ENCODE measurements at regions not wholly inside any gene's neighbourhood (a gene's known extent, or its start where the extent isn't known, plus 50 kb on each side); places are given as distances from the start of the nearest gene placed in this dataset.

GRCh38 chr13:50644081-50644871, 199.2 kb downstream of the DLEU7 start:
- H3K4me3 ChIP-seq (ENCODE audit: low read depth, low read length) = no peak overlapping the region
- TF ChIP-seq, protein P1, sequence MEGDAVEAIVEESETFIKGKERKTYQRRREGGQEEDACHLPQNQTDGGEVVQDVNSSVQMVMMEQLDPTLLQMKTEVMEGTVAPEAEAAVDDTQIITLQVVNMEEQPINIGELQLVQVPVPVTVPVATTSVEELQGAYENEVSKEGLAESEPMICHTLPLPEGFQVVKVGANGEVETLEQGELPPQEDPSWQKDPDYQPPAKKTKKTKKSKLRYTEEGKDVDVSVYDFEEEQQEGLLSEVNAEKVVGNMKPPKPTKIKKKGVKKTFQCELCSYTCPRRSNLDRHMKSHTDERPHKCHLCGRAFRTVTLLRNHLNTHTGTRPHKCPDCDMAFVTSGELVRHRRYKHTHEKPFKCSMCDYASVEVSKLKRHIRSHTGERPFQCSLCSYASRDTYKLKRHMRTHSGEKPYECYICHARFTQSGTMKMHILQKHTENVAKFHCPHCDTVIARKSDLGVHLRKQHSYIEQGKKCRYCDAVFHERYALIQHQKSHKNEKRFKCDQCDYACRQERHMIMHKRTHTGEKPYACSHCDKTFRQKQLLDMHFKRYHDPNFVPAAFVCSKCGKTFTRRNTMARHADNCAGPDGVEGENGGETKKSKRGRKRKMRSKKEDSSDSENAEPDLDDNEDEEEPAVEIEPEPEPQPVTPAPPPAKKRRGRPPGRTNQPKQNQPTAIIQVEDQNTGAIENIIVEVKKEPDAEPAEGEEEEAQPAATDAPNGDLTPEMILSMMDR (IDR thresholded peaks at IDR 0.05; ENCODE audit: borderline replicate concordance, insufficient read depth, low read depth, low read length) = no peak

DNA sequence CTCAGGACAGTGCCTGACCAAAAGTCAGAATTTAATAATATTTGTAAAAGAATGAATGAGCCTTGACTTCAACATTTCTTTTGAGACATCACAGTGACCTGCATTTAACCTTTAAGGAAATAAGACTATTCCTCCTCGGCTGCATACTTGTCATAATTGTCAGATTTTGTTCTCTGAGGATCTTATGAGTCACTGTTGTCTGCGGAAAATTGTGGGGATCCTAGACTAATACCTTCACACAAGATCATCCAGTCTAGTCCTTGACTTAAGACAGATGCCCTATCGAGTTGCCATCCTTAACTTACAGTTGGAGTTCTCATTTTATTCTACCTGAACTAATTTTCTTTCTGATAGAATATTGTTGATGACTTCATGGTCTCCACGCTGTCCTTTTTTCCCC, 198.4 kb downstream of the DLEU7 start:
- H3K4me3 ChIP-seq (ENCODE audit: low read depth, low read length) = no peak overlapping the region
- TF ChIP-seq, protein P1 (IDR thresholded peaks at IDR 0.05; ENCODE audit: borderline replicate concordance, insufficient read depth, low read depth, low read length) = no peak

GRCh38 chr13:50646070-50646469, 197.4 kb downstream of the DLEU7 start:
- TF ChIP-seq, protein P1 (IDR thresholded peaks at IDR 0.05; ENCODE audit: borderline replicate concordance, insufficient read depth, low read depth, low read length) = no peak
- no peak overlapping the region for H3K4me3 ChIP-seq (ENCODE audit: low read depth, low read length)

DNA sequence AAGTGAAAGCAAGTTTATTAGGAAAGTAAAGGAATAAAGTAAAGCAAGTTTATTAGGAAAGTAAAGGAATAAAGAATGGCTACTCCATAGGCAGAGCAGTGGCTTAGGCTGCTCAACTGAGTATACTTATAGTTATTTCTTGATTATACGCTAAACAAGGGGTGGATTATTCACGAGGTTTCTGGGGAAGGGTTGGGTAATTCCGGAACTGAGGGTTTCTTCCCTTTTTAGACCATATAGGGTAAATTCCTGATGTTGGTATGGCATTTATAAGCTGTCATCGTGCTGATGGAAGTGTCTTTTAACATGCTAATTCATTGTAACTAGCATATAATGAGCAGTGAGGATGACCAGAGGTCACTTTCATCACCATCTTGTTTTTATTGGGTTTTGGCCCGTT, 194.3 kb downstream of the DLEU7 start:
- TF ChIP-seq, protein P1 (IDR thresholded peaks at IDR 0.05; ENCODE audit: borderline replicate concordance, insufficient read depth, low read depth, low read length) = no peak
- no peak overlapping the region for H3K4me3 ChIP-seq (ENCODE audit: low read depth, low read length)

- no peak overlapping the region for H3K4me3 ChIP-seq (ENCODE audit: low read depth, low read length)
- TF ChIP-seq, protein P1 (IDR thresholded peaks at IDR 0.05; ENCODE audit: borderline replicate concordance, insufficient read depth, low read depth, low read length) = no peak
Observed at GRCh38 chr13:50650592-50651504, 192.6 kb downstream of the DLEU7 start.

DNA sequence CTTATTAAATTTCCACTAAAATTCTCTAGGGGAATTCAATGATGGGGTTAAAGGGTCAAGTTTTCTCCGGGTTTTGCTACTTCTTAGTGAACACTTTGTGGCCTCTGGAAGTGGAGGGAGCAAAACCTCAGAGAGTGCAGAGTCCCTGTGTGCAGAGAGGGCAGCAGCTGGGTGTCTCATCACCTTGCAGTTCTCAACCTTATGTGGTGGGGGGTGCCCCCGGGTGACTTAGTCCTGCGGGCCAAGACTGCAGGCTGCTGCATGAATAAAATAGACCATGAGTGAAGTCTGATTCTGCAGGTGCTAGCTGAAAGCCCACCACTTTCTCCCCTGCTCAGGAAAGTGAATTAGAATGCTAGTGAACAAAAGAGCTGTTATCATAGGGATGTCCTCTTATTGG, 191.6 kb downstream of the DLEU7 start:
- TF ChIP-seq, protein P1 (IDR thresholded peaks at IDR 0.05; ENCODE audit: borderline replicate concordance, insufficient read depth, low read depth, low read length) = no peak
- H3K4me3 ChIP-seq (ENCODE audit: low read depth, low read length) = no peak overlapping the region
